OCI-LY1 (cell line): ENCODE measurements at regions not wholly inside any gene's neighbourhood (a gene's known extent, or its start where the extent isn't known, plus 50 kb on each side); places are given as distances from the start of the nearest gene placed in this dataset.

Experiments used
- H2AFZ ChIP-seq: fragments of 200-600 bp; sonication (generic), shearing (Covaris generic); 2 replicates; pipeline ENCODE4 v1.6.0; 2014; ENCODE audit warnings: antibody characterized with exemption, mild to moderate bottlenecking, low read length
- H3F3A ChIP-seq: fragments of 200-600 bp; sonication (generic), shearing (Covaris generic); 2 replicates; pipeline ENCODE4 v1.6.0; 2014; ENCODE audit warnings: mild to moderate bottlenecking, antibody characterized with exemption, low read length, moderate library complexity; ENCODE audit not compliant: insufficient read depth
- H3K27ac ChIP-seq: fragments of 200-600 bp; sonication (generic); 2 replicates; pipeline ENCODE4 v1.5.1; 2014; ENCODE audit warnings: low read length, mixed run types, mild to moderate bottlenecking, low read depth; ENCODE audit not compliant: poor library complexity, severe bottlenecking
- H3K27me3 ChIP-seq: fragments of 200-600 bp; sonication (generic); 2 replicates; pipeline ENCODE4 v1.6.0; 2014; ENCODE audit warnings: antibody characterized with exemption, mild to moderate bottlenecking, low read length, moderate library complexity; ENCODE audit not compliant: insufficient read depth
- H3K36me3 ChIP-seq: fragments of 200-600 bp; sonication (generic); 2 replicates; pipeline ENCODE4 v1.6.1; 2014; ENCODE audit warnings: mild to moderate bottlenecking, antibody characterized with exemption, low read length, moderate library complexity, mixed read lengths; ENCODE audit not compliant: insufficient read depth
- H3K4me1 ChIP-seq: fragments of 200-600 bp; sonication (generic); 2 replicates; pipeline ENCODE4 v1.5.1; 2014; ENCODE audit warnings: mild to moderate bottlenecking, low read length, moderate library complexity; ENCODE audit not compliant: insufficient read depth, severe bottlenecking
- H3K4me2 ChIP-seq: fragments of 200-600 bp; sonication (generic), shearing (Covaris generic); 2 replicates; pipeline ENCODE4 v1.6.1; 2014; ENCODE audit warnings: low read length
- H3K4me3 ChIP-seq: fragments of 200-600 bp; sonication (generic); 2 replicates; pipeline ENCODE4 v1.5.1; 2014; ENCODE audit warnings: low read length, low read depth, mild to moderate bottlenecking, mixed read lengths; ENCODE audit not compliant: poor library complexity, severe bottlenecking
- H3K79me2 ChIP-seq: fragments of 200-600 bp; shearing (Covaris generic); 2 replicates; pipeline ENCODE4 v1.6.1; 2016; ENCODE audit warnings: mixed run types, low read length, mixed read lengths; ENCODE audit not compliant: insufficient read depth
- H3K9ac ChIP-seq: fragments of 200-600 bp; sonication (generic), shearing (Covaris generic); 2 replicates; pipeline ENCODE4 v1.6.1; 2014; ENCODE audit warnings: mild to moderate bottlenecking, low read length, mixed read lengths
- H3K9me2 ChIP-seq: fragments of 200-600 bp; sonication (generic), shearing (Covaris generic); 2 replicates; pipeline ENCODE4 v1.6.1; 2014; ENCODE audit warnings: low read depth, mild to moderate bottlenecking, low read length, mixed read lengths
- H3K9me3 ChIP-seq: fragments of 200-600 bp; shearing (Covaris generic); 2 replicates; pipeline ENCODE4 v1.6.1; 2014; ENCODE audit warnings: low read length, mixed read lengths
- H4K20me1 ChIP-seq: fragments of 200-600 bp; sonication (generic), shearing (Covaris generic); 2 replicates; pipeline ENCODE4 v1.6.0; 2016; ENCODE audit warnings: mild to moderate bottlenecking, low read length; ENCODE audit not compliant: insufficient read depth
- EZH2 ChIP-seq: fragments of 200-600 bp; sonication (generic), shearing (Covaris generic); IDR thresholded peaks from 2 replicates; pipeline ENCODE4 v1.8.0; 2017; ENCODE audit warnings: borderline replicate concordance, mixed run types, mild to moderate bottlenecking, antibody characterized with exemption, low read length, moderate library complexity, mixed read lengths
- TF ChIP-seq, protein P1 (sequence below): fragments of 200-600 bp; sonication (generic), shearing (Covaris generic); IDR thresholded peaks from 2 replicates; pipeline ENCODE4 v1.5.1; 2017; ENCODE audit warnings: mild to moderate bottlenecking, antibody characterized with exemption, low read length, moderate library complexity, mixed read lengths

DNA sequence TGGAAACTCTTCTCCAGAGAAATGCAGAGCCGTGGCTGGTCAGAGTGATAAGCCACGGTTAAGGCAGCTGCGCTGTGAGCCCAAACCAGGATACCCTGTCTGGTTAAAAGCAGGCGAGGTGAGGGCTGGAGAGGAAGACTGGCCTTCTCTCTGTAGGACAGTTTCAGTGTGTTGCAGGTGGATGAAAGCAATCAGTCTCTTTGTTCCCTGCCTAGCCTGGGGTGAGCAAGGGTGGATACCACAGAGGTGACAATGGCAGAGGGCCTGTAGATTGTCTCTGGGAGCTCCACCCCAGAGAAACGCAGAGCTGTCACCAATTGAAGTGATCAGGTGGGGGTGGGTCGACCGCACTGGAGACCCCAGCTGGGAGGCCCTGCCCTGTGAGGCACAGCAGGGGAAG, 621.9 kb downstream of the LRFN5 start:
- Histone ChIP-seq H3K27ac (no peak overlapping the region), H2AFZ (no peak overlapping the region), H3K9me2 (no peaks in the 10 kb centered on the region), H3K9me3 (no peaks in the 10 kb centered on the region), H3F3A (no peaks in the 10 kb centered on the region), H3K4me2 (no peak overlapping the region), H3K4me3 (no peak overlapping the region), H3K79me2 (no peaks in the 10 kb centered on the region), H3K9ac (no peak overlapping the region), H4K20me1 (no peaks in the 10 kb centered on the region), H3K4me1 (no peaks in the 10 kb centered on the region), H3K27me3 (no peaks in the 10 kb centered on the region), H3K36me3 (no peaks in the 10 kb centered on the region)
- TF ChIP-seq, protein P1, sequence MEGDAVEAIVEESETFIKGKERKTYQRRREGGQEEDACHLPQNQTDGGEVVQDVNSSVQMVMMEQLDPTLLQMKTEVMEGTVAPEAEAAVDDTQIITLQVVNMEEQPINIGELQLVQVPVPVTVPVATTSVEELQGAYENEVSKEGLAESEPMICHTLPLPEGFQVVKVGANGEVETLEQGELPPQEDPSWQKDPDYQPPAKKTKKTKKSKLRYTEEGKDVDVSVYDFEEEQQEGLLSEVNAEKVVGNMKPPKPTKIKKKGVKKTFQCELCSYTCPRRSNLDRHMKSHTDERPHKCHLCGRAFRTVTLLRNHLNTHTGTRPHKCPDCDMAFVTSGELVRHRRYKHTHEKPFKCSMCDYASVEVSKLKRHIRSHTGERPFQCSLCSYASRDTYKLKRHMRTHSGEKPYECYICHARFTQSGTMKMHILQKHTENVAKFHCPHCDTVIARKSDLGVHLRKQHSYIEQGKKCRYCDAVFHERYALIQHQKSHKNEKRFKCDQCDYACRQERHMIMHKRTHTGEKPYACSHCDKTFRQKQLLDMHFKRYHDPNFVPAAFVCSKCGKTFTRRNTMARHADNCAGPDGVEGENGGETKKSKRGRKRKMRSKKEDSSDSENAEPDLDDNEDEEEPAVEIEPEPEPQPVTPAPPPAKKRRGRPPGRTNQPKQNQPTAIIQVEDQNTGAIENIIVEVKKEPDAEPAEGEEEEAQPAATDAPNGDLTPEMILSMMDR = no peak
- TF ChIP-seq EZH2 = no peak

DNA sequence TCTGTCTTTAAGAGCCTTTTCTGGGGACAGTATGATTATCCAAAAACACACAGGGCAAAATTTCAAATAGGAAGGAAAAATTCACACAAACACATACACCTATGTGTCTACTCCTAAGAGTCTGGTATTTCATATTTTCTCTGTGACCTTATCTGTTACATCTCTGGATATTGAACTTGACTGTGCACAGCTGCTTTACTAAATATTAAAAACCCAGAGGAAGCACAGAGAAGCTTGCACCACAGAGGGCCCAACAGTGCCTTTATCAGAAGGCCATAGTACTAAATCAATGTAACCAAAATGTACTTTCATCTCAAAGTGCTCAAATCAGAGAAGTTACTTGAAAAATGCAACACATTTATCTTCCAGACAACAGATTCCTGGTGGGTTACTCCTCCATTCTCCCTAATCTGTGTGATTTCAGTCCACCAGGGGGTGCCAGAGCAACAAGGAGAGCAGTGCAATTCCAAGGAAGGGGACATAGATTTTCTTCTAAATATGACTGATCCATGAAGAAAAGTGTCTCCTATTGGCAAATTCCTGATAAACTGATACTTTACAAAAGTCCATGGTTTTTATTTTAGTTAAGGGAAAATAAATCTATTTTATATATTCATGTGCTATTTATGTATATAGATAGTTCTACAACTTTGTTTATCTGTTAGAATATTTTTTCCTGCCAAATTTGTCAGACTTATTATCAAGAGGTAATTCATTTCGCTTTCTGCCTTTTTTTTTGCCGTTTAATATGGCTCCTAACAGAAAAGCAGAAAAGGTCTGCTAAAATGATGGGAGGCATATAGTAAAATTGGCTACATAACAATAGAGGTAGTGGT, 617.6 kb downstream of the LRFN5 start:
- Histone ChIP-seq H4K20me1 (no peaks in the 10 kb centered on the region), H3K79me2 (no peaks in the 10 kb centered on the region), H3K9me2 (no peaks in the 10 kb centered on the region), H3K4me1 (peaks cover 5% of the 10 kb centered on the region), H3K9ac (no peak overlapping the region), H3K4me2 (no peak overlapping the region), H3F3A (no peaks in the 10 kb centered on the region), H3K9me3 (no peaks in the 10 kb centered on the region), H2AFZ (no peak overlapping the region; the same call in 1 of the 2 replicates), H3K36me3 (no peaks in the 10 kb centered on the region), H3K27me3 (no peaks in the 10 kb centered on the region), H3K27ac (no peak overlapping the region), H3K4me3 (no peak overlapping the region)
- no peak for TF ChIP-seq EZH2
- TF ChIP-seq, protein P1 = peak; percentile 95

DNA sequence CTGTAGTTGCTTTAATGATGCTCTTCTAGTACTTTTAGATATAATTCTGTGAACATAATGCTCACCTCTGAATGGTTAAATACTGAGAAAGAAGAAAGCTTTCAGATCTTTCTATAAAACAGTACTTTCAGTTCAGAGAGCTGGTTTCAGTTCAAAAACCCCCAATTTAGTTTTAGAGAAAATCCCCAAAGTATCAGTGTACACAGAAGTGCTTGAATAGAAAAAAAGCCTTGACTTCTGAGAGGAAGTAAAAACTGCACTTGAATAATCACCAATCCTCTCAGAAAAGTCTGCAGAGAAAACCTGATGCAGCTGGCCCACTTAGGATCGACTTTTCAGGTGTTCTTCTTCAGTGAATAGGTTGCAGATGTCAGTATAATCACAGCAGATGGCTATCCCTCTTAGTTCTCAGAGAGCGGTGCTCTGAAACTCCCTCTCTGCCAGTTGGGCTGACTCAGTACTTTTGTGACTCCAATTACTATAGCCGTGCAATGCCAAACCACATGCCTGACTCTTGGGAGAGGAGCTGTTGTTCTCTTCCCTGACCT, 616.3 kb downstream of the LRFN5 start:
- no peaks in the 10 kb centered on the region for H3K9me3 ChIP-seq
- H3K9me2 ChIP-seq = no peaks in the 10 kb centered on the region
- H2AFZ ChIP-seq = no peak overlapping the region
- no peaks in the 10 kb centered on the region for H3K27me3 ChIP-seq
- no peaks in the 10 kb centered on the region for H3K36me3 ChIP-seq
- H3K9ac ChIP-seq = no peak overlapping the region
- H3F3A ChIP-seq = no peaks in the 10 kb centered on the region
- TF ChIP-seq, protein P1 = no peak
- no peak for TF ChIP-seq EZH2
- H3K4me2 ChIP-seq = peak overlapping the region; percentile 26; the same call in 1 of the 2 replicates
- no peak overlapping the region for H3K27ac ChIP-seq
- H3K4me3 ChIP-seq = no peak overlapping the region
- H3K79me2 ChIP-seq = no peaks in the 10 kb centered on the region
- peaks cover 5% of the 10 kb centered on the region for H3K4me1 ChIP-seq
- H4K20me1 ChIP-seq = no peaks in the 10 kb centered on the region
